Nephron (organoid): ENCODE measurements at regions not wholly inside any gene's neighbourhood (a gene's known extent, or its start where the extent isn't known, plus 50 kb on each side); places are given as distances from the start of the nearest gene placed in this dataset.

Experiments
- H3K27ac Mint-ChIP-seq, 3 experiments: 2 replicates each; pipeline ENCODE4 v1.8.0; 2020; ENCODE audit warnings: mixed read lengths in 3 of 3, mild to moderate bottlenecking in 2 of 3, moderate library complexity in 1 of 3
- H3K27me3 Mint-ChIP-seq: 2 replicates; pipeline ENCODE4 v1.8.0; 2021; ENCODE audit warnings: low read depth, mild to moderate bottlenecking, moderate library complexity, mixed read lengths
- H3K36me3 Mint-ChIP-seq: 2 replicates; pipeline ENCODE4 v1.8.0; 2020; ENCODE audit warnings: low read depth, mixed read lengths
- H3K4me1 Mint-ChIP-seq: 2 replicates; pipeline ENCODE4 v1.8.0; 2020; ENCODE audit warnings: mixed read lengths
- H3K4me3 Mint-ChIP-seq, 3 experiments: 2 replicates each; pipeline ENCODE4 v1.8.0; 2020; ENCODE audit warnings: mild to moderate bottlenecking in 3 of 3, mixed read lengths in 3 of 3, moderate library complexity in 2 of 3
- H3K9me3 Mint-ChIP-seq: 2 replicates; pipeline ENCODE4 v1.8.0; 2020; ENCODE audit warnings: mixed read lengths
- TF ChIP-seq, protein P1 (sequence below), 3 experiments: fragments of 200-600 bp; sonication (generic); IDR thresholded peaks; one replicate each; pipeline ENCODE4 v1.5.0; 2021; ENCODE audit warnings: antibody characterized with exemption in 3 of 3; ENCODE audit not compliant: unreplicated experiment in 3 of 3

DNA sequence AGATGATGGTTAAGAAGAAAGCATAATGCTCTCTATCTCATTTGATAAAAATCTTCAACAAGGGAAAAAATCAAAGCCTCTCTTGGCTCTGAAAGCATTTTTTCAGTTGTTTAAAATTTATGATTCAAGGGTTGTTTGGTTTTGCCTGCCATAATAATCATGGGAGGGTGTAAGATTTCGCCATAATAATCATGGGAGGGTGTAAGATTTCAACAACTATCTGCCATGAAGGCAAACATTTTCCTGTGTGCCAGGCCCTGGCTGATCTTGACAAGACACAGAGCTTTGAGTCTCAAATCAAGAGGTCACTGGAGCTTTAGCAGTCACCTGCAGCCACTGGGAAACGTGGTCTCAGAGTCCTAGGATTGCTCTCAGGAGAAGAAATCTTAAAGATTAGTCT lies 175.1 kb upstream of the PIEZO2 start:
- Mint-ChIP-seq H3K36me3 (no peaks in the 10 kb centered on the region), H3K27ac (peak overlapping the region in 1 of 3 experiments; percentile 89), H3K9me3 (no peaks in the 10 kb centered on the region), H3K4me3 (no peak overlapping the region), H3K27me3 (no peaks in the 10 kb centered on the region), H3K4me1 (peaks cover 36% of the 10 kb centered on the region)
- TF ChIP-seq, protein P1, sequence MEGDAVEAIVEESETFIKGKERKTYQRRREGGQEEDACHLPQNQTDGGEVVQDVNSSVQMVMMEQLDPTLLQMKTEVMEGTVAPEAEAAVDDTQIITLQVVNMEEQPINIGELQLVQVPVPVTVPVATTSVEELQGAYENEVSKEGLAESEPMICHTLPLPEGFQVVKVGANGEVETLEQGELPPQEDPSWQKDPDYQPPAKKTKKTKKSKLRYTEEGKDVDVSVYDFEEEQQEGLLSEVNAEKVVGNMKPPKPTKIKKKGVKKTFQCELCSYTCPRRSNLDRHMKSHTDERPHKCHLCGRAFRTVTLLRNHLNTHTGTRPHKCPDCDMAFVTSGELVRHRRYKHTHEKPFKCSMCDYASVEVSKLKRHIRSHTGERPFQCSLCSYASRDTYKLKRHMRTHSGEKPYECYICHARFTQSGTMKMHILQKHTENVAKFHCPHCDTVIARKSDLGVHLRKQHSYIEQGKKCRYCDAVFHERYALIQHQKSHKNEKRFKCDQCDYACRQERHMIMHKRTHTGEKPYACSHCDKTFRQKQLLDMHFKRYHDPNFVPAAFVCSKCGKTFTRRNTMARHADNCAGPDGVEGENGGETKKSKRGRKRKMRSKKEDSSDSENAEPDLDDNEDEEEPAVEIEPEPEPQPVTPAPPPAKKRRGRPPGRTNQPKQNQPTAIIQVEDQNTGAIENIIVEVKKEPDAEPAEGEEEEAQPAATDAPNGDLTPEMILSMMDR (IDR thresholded peaks at IDR 0.05; ENCODE audit: unreplicated experiment in 3 of 3): no peak

DNA sequence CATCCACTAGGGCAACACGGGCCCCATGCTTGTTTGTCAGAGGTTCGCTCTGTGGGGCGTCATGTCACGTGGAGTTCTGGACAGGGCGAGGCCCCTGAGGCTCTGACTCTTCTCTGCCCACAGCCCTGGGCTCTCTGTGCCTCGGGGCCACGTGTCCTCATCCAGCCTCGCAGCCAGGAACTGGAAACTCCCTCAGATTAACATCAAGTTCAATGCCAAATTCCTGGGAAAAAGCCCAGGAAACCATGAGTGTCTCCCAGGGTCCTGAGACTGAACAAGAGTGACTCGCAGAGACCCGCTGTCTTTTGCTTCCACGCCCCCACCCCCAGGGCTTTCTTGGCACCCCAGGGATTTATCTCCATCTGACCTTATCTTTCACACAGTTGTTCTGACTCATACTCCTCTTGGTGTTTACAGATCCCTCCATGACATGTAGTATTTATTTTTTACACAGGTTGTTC lies 174.0 kb upstream of the PIEZO2 start:
- H3K9me3 Mint-ChIP-seq: no peaks in the 10 kb centered on the region
- H3K27me3 Mint-ChIP-seq: no peaks in the 10 kb centered on the region
- peaks cover 32% of the 10 kb centered on the region for H3K4me1 Mint-ChIP-seq
- no peaks in the 10 kb centered on the region for H3K36me3 Mint-ChIP-seq
- no peak overlapping the region for H3K4me3 Mint-ChIP-seq
- no peak overlapping the region for H3K27ac Mint-ChIP-seq
- TF ChIP-seq, protein P1 (IDR thresholded peaks at IDR 0.05; ENCODE audit: unreplicated experiment in 3 of 3): no peak

DNA sequence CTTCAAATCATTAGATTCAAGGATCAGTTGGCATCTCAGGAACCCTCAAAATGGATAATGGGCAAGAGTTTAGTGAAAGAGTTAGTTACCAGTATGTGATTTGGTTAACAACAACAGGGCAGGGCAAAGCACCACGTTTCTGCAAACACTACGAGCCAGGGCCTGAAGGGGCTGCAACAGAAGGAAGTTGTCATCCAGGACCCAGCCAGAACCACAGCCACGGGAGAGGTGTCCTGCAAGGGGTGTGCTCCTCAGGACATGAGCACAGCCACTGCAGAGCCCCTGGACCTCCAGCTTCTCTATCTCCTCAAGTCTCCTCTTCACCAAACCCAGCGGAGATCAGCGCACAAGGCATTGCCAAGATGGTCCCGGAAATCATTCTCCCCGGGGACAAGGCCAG lies 173.3 kb upstream of the PIEZO2 start:
- Mint-ChIP-seq H3K27me3 (no peaks in the 10 kb centered on the region), H3K4me3 (no peak overlapping the region), H3K36me3 (no peaks in the 10 kb centered on the region), H3K27ac (no peak overlapping the region), H3K9me3 (no peaks in the 10 kb centered on the region), H3K4me1 (peaks cover 29% of the 10 kb centered on the region)
- TF ChIP-seq, protein P1 (IDR thresholded peaks at IDR 0.05; ENCODE audit: unreplicated experiment in 3 of 3): no peak

DNA sequence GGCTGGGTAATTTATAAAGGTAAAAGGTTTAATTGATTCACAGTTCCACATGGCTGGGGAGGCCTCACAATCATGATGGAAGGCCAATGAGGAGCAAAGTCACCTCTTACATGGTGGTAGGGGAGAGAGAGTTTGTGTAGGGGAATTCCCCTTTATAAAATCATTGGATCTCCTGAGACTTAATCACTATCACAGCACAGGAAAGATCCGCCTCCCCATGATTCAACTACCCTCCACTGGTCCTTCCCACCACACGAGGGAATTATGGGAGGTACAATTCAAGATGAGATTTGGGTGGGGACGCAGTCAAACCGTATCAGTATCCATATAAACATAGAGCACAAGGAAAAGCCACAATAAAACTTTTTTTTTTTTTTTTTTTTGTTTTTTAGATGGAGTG lies 172.6 kb upstream of the PIEZO2 start:
- Mint-ChIP-seq H3K9me3 (no peaks in the 10 kb centered on the region), H3K27ac (no peak overlapping the region), H3K4me1 (peaks cover 22% of the 10 kb centered on the region), H3K27me3 (no peaks in the 10 kb centered on the region), H3K4me3 (no peak overlapping the region), H3K36me3 (no peaks in the 10 kb centered on the region)
- TF ChIP-seq, protein P1 (IDR thresholded peaks at IDR 0.05; ENCODE audit: unreplicated experiment in 3 of 3): no peak

DNA sequence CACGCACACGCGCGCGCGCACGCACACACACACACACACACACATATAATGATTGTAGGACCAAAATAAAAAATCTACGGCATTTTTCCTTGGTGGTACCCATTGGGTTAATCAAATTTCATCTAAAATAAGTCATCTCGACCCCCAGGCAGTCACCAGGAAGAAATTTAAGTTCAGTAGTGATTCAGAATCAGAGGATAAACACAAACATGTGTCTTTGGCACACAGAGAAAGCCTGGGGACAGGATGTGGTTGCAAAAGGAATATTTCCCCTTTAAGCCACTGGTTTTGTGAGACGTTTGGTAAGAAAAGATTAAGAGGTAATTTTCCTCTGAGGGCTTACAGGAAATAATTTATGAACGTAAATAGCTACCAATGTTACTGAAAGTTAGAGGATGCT lies 171.6 kb upstream of the PIEZO2 start:
- Mint-ChIP-seq H3K4me3 (no peak overlapping the region), H3K36me3 (no peaks in the 10 kb centered on the region), H3K4me1 (peaks cover 12% of the 10 kb centered on the region), H3K27ac (no peak overlapping the region), H3K27me3 (no peaks in the 10 kb centered on the region), H3K9me3 (no peaks in the 10 kb centered on the region)
- TF ChIP-seq, protein P1 (IDR thresholded peaks at IDR 0.05; ENCODE audit: unreplicated experiment in 3 of 3): no peak

DNA sequence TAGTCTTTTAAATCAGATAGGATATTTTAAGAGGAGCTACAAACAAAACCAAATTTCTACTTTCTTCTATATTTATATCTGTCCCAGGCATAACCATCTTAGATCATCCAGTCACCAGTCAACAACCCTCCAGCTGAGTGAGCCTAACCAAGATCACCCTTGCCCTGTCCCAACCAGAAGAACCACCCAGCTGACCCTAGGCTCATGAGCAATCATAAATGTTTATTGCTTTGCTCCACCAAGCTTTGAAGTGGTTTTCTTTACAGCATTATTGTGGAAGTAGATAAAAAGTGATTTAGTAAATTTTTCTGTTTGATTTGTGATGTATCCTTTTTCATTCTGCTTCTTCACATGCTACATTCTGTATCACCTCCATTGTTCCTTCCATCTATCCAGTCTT lies 167.2 kb upstream of the PIEZO2 start:
- H3K27ac Mint-ChIP-seq: no peak overlapping the region
- H3K9me3 Mint-ChIP-seq: no peaks in the 10 kb centered on the region
- no peaks in the 10 kb centered on the region for H3K36me3 Mint-ChIP-seq
- no peak overlapping the region for H3K4me3 Mint-ChIP-seq
- H3K4me1 Mint-ChIP-seq: no peaks in the 10 kb centered on the region
- TF ChIP-seq, protein P1 (IDR thresholded peaks at IDR 0.05; ENCODE audit: unreplicated experiment in 3 of 3): no peak
- no peaks in the 10 kb centered on the region for H3K27me3 Mint-ChIP-seq
